Mesothelial cell of epicardium (in vitro differentiated cells): ENCODE measurements at regions not wholly inside any gene's neighbourhood (a gene's known extent, or its start where the extent isn't known, plus 50 kb on each side); places are given as distances from the start of the nearest gene placed in this dataset.

Source experiments
- DNase-seq, 2 experiments: peaks; one replicate each; pipeline ENCODE4 v3.0.0; 2021; ENCODE audit warnings: low spot score in 2 of 2; ENCODE audit not compliant: unreplicated experiment in 2 of 2
- H3K27ac Mint-ChIP-seq: 2 replicates; pipeline ENCODE4 v1.8.0; 2021; ENCODE audit warnings: mixed read lengths
- H3K27me3 Mint-ChIP-seq: 2 replicates; pipeline ENCODE4 v1.8.0; 2021; ENCODE audit warnings: low read depth, mixed read lengths
- H3K36me3 Mint-ChIP-seq: 2 replicates; pipeline ENCODE4 v1.8.0; 2021; ENCODE audit warnings: mixed read lengths
- H3K4me1 Mint-ChIP-seq: 2 replicates; pipeline ENCODE4 v1.8.0; 2021; ENCODE audit warnings: mixed read lengths
- H3K4me3 Mint-ChIP-seq: 2 replicates; pipeline ENCODE4 v1.8.0; 2021; ENCODE audit warnings: mild to moderate bottlenecking, moderate library complexity, mixed read lengths
- H3K9me3 Mint-ChIP-seq: 2 replicates; pipeline ENCODE4 v1.8.0; 2021; ENCODE audit warnings: mixed read lengths
- CTCF ChIP-seq: fragments of 200-600 bp; sonication (generic); IDR thresholded peaks from one replicate; pipeline ENCODE4 v1.5.0; 2021; ENCODE audit warnings: antibody characterized with exemption; ENCODE audit not compliant: unreplicated experiment

GRCh38 chrX:25383196-25383595 is 367.4 kb upstream of the ARX start:
- no peak overlapping the region for H3K4me3 Mint-ChIP-seq
- no peak for DNase-seq
- peaks cover 7% of the 10 kb centered on the region for H3K27me3 Mint-ChIP-seq
- no peak for TF ChIP-seq CTCF
- H3K27ac Mint-ChIP-seq = no peak overlapping the region
- peaks cover 16% of the 10 kb centered on the region for H3K9me3 Mint-ChIP-seq
- H3K4me1 Mint-ChIP-seq = no peaks in the 10 kb centered on the region
- no peaks in the 10 kb centered on the region for H3K36me3 Mint-ChIP-seq

GRCh38 chrX:25356456-25356855 is 340.7 kb upstream of the ARX start:
- Mint-ChIP-seq H3K27ac (no peak overlapping the region), H3K9me3 (peaks cover 34% of the 10 kb centered on the region), H3K36me3 (no peaks in the 10 kb centered on the region), H3K27me3 (no peaks in the 10 kb centered on the region), H3K4me1 (no peaks in the 10 kb centered on the region), H3K4me3 (no peak overlapping the region)
- TF ChIP-seq CTCF = no peak
- no peak for DNase-seq

- no peak for TF ChIP-seq CTCF
- Mint-ChIP-seq H3K27ac (no peak overlapping the region), H3K27me3 (no peaks in the 10 kb centered on the region), H3K4me1 (no peaks in the 10 kb centered on the region), H3K36me3 (no peaks in the 10 kb centered on the region), H3K4me3 (no peak overlapping the region), H3K9me3 (peaks cover 37% of the 10 kb centered on the region)
- no peak for DNase-seq
These were observed 328.6 kb upstream of the ARX start for GRCh38 chrX:25344161-25344936.

GRCh38 chrX:25343060-25343459 is 327.3 kb upstream of the ARX start:
- no peak overlapping the region for H3K4me3 Mint-ChIP-seq
- H3K27me3 Mint-ChIP-seq = no peaks in the 10 kb centered on the region
- H3K27ac Mint-ChIP-seq = no peak overlapping the region
- no peaks in the 10 kb centered on the region for H3K4me1 Mint-ChIP-seq
- TF ChIP-seq CTCF = no peak
- no peaks in the 10 kb centered on the region for H3K36me3 Mint-ChIP-seq
- peaks cover 40% of the 10 kb centered on the region for H3K9me3 Mint-ChIP-seq
- no peak for DNase-seq

GRCh38 chrX:25337841-25338240 is 322.1 kb upstream of the ARX start:
- Mint-ChIP-seq H3K27ac (no peak overlapping the region), H3K36me3 (no peaks in the 10 kb centered on the region), H3K9me3 (peaks cover 31% of the 10 kb centered on the region), H3K4me1 (no peaks in the 10 kb centered on the region), H3K27me3 (no peaks in the 10 kb centered on the region), H3K4me3 (no peak overlapping the region)
- no peak for TF ChIP-seq CTCF
- no peak for DNase-seq
